GM19351 (cell line): ENCODE measurements at regions not wholly inside any gene's neighbourhood (a gene's known extent, or its start where the extent isn't known, plus 50 kb on each side); places are given as distances from the start of the nearest gene placed in this dataset.

Source experiments
- ATAC-seq: cut with Tn5 transposase; IDR thresholded peaks from one replicate; pipeline ENCODE4 v1.9.1; 2021; ENCODE audit warnings: mild to moderate bottlenecking, moderate library complexity; ENCODE audit not compliant: unreplicated experiment

DNA sequence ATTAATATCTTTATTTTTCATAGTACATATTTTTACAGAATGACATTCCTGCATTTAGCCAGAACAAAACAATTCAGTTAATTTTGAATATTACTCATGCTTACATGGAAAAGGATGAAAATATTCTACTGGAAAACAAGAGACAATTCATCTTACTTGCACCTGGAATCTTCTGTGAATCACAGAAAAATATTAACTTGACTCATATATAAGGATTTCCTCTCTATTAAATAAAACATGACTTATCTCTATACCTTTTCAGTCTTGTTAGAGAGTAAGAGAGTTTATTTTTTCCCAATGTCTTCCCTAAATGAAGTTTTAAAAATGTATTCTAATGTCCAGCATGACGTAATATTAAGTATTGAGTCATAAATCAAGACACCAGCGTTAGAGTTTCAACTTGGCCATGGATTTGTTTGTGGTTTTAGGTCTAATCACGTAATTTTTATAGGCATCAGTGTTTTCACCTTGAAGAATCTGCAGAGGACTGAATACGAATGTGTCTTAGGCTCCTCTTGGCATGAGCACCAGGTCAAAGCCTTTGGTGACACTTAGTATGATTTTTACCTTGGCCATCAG, 445.1 kb upstream of the JAG1 start:
- ATAC-seq = no peak

DNA sequence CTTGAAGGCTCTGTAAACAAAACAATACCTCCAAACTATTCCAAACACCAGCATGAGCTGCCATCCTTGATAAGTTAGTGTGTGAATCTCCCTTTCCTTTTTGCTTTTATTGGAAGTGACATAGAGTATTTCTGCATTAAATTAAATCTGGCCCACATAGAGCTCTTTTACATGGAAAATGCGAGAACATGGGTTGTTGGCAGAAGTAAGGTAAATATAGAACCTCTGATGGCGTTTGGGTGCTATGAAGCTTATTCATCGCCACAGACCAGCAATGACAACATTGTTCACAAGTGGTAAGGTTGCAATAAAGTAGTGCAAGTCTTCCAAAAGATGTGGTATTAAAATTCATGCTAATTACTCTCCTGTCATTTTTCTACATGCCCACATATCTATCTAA, 445.8 kb upstream of the JAG1 start:
- ATAC-seq = no peak

DNA sequence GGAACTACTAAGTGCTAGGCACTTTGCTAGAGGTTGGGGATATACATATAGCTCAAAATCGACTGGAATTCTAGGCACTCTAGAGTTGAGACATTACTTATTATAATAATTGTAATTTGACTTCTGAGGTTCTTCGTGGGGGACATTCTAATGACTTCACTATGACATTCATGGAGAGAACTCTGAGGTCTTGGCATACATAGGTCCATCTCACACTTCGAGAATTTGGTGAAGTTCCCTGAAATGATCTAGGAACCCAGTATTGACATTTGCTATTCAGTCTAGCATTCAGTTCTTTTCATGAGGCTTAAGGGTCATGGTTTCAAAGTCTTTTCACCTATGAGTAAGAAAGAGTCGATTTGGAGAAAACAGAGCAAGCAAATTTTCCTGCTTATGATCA, 446.6 kb upstream of the JAG1 start:
- no peak for ATAC-seq

DNA sequence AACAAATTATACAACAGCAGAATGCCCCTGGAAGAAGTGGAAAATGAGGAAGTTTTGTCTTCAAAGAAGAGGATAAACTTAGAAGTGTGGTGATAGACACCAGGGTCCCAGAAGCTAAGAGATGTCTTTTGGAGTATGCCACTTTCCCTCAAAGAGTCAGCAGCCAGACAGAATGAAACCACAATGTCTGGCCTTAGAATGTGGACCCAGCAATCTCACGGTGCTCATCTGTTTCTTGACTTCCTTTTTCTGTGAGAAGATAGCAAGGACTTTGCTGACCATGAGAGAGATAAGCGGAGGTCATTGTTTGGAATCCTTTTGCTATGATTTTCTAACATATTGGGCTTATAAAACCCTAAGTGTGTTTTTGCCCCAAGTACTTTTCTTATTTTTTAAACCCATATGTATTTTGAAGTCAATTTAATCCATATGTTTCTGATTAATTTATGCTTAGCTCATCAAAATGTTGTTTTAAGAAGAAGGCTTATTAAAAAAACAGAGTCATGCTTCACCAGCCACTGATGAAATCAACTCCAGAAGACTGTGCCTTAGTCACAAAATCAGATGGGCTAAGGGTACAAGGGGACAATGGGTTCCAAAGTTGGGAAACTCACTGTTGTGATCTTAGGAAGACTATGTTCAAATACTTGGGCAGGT, 451.2 kb upstream of the JAG1 start:
- no peak for ATAC-seq

DNA sequence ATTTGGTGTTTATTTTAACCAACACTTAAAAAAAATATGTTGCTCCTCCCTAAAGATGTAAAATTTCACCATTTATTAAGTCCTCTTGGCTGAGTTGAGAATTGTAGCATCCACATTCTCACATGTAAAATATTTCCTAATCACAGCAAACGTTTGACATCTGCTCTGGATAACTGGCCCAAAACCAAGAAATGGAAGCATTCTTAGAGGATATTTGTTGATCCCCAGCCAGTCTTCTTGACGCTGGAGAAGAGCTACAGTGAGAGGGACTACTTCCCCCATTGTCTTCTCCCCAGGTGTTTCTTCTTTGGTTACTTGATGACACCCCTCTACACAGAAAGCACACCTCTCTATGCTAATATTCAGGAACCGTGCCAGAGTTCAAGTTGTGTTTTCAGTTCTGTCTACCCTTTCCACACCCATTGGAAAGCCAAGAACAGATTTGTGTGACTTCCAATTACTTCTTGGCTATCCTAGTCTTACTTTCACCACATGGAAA, 454.5 kb upstream of the JAG1 start:
- ATAC-seq = no peak

DNA sequence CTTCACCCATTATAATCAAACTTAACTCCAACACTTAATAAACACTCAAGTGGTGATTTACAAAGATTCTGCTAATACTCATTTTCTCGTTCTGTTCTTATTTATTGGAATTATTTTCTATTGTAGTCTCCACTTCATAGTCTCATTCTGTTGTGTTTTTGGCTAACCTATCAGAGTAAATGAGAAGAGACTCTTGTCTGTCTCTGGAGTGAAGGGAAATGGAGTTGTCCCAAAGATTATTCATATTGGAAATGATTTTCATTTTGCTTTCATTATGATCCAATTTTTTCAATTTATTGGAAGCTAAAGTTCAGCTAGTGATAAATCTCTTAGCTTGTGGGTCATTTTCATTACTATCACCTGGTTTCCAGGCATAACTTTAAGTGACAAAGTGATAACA, 454.9 kb upstream of the JAG1 start:
- ATAC-seq = no peak

DNA sequence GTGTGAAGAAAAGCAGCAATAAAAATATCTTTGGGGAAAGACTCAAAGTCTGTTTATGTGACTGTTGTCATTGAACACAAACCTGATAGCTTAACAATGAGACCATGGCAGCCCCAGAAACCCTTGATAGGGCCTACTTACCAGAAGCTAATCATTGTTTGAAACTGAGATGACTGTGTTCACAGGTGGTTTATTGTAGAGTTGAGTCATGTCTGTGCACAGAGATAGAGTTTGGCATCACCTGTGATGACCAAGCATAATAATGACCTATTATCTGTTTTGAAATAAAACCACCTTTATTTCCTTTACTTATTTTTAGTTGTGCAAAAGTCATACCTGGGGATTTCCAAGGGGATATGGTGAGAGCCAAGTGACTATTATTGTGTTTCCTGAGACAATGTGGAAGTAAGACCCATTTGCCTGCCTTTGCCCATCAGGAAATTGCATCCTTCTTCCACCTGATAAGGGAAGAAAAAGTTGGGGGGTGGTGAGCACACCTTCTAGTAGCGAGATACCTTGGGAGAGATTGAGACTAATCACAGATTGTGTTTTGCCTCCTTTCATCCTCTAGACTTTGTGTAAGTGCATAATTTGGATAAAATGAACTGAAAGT, 456.9 kb upstream of the JAG1 start:
- ATAC-seq = no peak

DNA sequence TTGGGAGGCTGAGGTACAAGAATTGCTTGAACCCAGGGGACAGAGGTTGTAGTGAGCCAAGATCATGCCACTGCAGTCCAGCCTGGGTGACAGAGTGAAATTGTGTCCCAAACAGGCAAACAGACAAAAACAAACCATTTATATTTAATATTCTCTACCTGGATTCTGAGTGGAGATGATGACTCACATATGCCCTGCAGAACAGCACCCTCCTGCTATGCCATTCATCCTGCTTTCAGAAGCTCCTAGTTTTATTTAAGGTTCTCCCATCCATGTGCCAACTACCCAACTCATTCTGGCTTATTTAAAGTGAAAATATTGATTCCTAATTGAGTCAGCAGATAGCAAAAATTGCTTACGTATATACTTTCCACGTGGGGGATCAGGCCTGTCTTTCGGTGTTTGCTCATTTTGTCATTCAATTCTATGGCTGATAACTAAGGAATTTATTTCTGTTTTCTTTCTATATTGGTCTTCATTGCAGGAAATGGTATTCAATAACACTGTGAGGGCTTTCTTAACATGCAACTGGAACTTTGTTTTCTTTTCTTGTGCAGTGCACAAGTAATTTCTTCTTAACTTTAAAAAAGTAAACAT, 459.1 kb upstream of the JAG1 start:
- no peak for ATAC-seq

DNA sequence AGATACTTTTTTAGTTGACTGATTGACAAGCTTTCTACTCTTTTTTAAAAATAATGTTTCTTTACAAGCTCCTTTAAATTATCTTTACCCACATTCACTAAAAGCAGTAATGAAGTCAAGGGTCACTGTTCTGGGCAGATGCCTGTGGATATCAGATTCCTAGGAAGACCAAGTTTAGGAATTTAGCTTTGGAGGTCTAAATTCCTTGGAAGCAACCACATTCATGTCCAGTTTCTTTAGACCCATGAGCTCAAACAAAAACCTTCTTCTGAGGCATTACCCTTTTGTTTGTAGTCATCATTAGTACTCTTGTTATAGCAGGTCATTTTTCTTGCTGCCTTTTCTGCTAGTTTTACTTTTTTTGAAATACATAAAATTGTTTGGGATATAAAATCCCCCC, 462.9 kb upstream of the JAG1 start:
- no peak for ATAC-seq

DNA sequence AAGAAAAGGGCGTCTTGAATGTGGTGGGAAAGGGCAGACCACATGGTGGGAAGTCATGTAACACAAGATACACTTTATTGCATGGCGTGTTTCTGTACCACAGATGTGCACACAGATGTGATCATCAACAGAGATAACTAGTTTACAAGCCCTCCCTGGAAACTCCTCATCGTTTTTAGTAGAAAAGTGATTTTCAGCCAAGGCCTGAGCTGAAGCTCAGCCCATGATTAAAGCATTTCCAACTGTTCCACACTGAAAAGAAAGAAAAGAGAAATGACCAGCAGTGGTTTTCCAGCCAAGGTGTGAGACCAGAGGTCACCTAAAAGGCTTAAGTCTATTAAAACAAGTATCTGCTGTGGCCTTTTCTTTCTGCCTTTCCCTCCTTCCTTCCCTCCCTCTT, 463.9 kb upstream of the JAG1 start:
- no peak for ATAC-seq

DNA sequence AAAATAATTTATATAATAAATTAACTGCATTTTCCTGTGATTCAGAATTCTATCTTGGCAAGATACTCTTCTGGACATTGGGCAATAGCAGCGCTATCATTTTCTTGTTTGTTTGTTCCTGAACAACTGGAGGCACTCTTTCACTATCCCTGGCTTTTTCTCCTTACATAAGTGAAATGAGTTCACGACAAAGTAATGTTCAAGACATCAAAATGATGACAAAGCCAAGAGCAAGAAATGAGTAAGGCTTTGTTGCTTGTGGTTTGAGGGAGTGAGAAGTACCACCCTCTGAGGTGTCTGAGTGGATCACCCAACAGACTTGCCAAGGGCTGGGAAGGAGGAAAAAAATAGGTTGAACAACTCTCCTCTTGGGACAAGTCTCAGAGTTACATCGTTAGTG, 466.6 kb upstream of the JAG1 start:
- ATAC-seq = no peak

DNA sequence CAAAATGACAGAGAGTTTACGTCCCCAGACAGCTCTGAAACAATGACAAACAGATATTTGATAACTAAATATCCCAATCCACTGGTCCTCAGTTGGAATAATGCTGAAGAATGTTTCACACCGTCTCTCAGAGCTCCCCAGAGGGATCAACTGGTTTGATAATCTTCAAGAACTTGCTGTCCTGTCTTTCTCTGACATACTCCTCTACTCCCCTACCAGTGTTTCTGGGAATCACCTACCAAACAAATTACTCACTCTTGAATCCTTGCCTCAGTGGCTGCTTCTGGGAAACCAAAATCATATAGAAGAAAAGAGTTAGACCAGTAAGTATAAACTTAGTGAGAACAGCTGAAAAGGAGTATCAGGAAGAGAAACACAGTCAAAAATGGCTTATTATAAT, 469.7 kb upstream of the JAG1 start:
- ATAC-seq = no peak

DNA sequence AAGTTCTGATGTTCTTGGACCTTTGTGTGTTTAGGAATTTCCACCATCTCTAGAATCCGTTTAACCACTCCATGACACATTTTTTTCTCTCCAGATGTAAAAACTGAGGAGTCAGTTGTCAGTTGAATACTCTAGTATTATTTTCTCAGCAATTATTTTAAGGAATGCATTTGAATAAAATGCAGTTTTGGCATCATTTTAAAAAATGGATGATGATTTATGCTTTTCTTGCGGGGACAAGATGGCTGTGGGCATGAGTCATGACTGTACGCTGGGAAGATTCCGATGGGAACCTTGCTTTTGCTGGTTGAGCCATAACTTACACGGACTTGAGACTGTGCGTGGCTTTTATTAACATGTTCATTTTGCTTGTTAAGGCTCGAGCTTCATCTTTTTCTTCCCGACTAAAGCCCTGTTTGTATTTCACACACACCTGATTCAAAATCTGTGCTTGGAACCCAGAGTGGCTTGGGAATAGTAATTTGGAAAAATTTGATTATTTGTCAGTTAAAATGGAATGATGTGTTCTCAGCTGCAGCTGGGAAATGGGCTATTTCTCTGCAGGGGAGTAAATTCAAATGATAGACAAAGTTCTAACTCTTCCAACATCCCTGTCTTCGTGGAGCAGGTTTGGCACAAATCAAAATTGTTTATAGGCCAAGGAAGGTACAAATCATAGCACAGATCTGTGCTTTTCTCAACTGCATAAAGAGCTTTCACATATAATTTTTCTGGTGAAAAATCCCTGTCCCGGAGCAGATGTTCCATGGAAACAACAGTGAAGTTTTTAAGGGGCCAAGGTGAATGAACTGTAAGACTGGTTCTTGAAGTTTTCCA, 470.5 kb upstream of the JAG1 start:
- no peak for ATAC-seq

DNA sequence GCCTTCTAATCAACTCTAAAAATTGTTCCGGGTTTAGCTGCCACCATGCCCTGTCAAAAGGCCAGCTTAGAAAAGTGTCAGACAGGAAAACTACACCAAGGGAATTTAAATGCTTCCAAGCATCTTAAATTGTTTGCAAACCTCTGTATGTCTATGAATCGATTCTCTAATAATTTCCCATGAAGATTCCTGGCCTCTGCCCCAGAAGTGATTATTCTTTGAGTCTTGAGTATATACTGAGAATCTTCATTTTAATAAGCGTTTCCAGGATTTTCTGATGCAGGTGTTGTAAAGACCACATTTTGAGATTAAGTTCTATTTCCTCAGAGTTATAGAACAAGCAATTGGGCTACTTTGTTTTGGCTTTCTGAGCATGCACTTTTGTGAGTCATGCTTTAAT, 471.8 kb upstream of the JAG1 start:
- ATAC-seq = no peak

DNA sequence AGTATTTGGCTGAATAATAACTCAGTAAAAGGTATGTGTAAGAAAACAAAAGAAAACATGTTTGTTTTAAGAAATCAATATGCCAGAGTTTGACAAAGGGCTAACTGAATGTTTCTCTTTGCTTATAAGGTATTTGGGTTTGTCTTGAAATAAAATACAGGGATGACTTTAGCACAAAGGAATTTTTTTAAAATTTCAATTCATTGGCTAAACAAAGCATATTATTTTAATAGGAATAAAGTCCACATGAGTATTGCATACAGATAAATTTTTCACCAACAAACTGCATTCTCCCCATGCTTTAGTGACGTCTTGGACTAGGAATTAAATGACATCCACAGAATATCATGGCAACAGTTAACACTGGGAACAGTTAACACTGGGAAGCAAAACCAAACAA, 480.0 kb upstream of the JAG1 start:
- ATAC-seq = no peak

DNA sequence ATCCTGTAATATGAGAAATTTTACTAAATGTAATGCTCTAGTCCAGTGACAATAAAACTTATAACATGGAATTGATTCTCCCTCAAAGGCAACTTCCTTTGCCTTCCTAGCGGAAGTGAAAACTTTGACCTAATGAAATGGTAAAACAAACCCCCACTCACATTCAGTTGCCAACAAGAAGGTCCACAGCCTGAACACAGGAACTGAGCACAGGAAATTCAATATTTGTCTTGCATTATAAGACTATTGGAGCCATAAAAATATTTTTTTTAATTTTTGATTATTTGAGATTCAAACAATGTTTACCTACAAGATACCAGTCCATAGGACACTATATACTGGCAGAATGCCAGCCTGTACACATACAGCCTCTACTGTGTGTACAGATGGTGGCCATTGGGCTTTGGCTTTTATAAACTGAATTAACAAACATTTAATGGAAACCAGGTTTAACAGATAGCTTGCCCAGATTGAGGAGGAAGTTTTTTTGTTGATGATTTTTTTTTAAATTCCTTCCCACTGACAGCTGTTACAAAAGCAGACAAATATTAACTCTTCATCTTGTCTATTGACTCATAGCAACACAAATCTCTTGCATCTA, 481.5 kb upstream of the JAG1 start:
- ATAC-seq = no peak

DNA sequence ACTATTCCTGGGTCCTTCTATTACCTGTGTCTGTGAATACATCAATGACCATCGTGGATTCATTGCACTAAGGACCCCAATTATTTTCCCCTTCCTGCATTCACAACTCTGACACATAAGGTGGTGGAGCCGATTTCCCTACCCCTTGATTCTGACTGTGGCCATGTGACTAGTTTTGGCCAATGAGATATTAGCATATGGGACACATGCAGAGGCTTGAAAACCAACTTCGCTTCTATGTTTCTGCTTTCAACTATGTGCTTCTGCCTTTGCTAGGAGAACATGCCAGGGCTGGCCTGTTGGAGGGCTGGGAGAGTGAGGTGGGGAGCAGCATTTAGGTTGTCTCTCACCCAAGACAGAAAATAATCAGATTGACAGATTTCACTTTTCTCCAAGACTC, 483.1 kb upstream of the JAG1 start:
- no peak for ATAC-seq

DNA sequence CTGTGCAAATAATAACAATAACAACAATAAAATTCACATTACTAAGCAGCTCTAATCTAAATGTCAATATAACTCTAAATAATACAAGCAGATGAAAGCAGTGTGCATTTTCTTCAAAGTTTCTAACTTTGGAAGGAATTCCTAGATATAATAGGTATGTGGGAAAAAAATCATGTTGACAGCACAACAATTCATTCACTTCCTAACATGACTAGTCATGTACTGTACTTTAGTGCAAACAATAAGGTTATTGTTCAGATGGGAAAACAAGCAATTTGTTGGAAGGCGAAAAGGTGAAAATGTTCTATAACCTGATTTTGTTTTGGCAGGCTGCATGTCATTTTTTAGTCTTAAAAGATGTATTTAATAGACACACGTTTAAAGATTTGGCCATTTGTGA, 484.3 kb upstream of the JAG1 start:
- no peak for ATAC-seq

DNA sequence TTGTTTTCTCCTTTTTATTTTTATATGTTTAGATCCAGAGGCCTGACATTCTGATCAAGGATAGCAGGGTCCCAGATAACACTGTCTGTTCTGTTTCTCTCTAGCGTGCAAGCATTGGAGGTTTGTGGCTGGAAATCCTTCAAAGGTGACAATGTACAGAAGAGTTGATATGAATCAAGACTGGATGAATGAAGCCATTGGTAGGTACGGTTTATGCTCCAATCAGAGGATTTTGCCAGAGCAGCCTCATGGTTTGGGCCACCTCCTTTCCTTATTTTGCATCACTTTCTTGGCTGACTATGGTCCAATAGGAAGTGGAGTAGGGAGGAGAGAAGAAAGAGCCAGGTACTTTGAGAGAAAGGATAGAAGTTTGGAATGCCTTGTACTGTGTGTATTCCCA, 484.8 kb upstream of the JAG1 start:
- ATAC-seq = no peak

DNA sequence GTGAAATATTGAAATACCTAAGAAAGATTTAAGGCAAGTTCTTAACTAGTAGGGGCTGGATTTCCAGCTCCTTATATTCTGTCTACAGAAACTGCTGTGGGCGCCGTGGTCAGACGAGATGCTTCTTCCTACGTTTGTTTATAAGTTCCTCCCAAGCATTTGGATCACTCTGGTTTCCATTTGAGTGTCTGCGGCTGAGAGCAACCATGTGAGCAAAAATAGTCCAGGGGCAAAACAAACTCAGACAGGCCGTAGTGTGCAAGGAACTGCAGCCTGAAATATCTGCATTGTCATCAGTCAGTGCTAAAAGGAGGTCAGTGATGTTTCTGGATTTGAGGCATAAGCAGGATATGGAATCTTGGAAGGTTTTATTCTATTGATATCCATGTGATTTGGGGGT, 485.9 kb upstream of the JAG1 start:
- ATAC-seq = no peak
